ENCODE measurements at regions not wholly inside any gene's neighbourhood (a gene's known extent, or its start where the extent isn't known, plus 50 kb on each side); places are given as distances from the start of the nearest gene placed in this dataset.
"Not testable (repeated sequence)": the region's sequence is repeated elsewhere in the genome, so short reads cannot be mapped to it uniquely, and the experiment has no call there.

DNA sequence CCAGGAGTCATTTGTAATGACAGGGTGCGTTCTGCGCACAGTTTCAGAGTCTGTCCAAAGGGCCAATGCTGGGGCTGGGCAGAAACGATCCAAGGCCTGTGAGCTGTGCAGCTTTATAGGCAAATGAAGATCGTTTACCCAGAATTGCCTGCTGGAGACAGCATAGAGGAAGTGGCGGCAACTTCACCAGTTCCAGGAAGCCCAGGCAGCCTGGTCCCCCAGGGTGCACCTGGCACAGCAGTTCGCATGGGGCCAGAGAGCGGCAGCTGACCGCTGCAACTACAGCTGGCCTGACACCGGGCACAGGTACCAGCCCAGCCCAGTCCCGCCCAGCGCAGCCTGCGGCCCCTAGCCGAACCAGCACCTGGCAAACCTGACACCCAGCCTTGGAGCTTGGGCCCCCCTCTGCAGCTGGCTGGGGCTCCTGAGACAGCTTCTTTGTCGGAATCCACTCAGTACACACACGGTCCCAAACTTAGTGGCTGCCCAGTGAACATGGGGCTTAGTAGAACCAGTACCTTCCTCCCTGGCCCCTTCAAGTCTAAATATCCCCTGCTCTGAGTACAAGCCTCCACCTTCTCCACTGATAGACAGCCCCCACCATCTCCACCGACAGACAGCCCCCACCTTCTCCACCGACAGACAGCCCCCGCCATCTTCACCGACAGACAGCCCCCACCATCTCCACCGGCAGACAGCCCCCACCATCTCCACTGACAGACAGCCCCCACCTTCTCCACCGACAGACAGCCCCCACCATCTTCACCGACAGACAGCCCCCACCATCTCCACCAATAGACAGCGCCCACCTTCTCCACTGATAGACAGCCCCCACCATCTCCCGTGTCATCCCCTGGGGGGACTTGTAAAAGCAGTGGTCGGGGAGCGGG is 62.7 kb upstream of the SPN start:
- CTCF ChIA-PET; H3K4me3 ChIP-seq; H3K9me3 ChIP-seq; DNase-seq (ENCODE audit: low read depth in 1 of 2, low spot score in 1 of 2); FAIRE-seq; POLR2A ChIA-PET: not testable (repeated sequence)
- Histone ChIP-seq H3K4me2 (peak overlapping the region; percentile 34), H3K27ac (peak overlapping the region in 1 of 2 experiments; percentile 69; a peak in 3 of 6 replicates), H3K4me1 (peaks cover 78% of the 10 kb centered on the region)
- WGBS (ENCODE audit: missing lambda C conversion rate): 77% methylated on average over 19 of the region's 26 CpGs
- peak in 1 of 2 experiments; percentile 3; a peak in 1 of 6 replicates for ATAC-seq

DNA sequence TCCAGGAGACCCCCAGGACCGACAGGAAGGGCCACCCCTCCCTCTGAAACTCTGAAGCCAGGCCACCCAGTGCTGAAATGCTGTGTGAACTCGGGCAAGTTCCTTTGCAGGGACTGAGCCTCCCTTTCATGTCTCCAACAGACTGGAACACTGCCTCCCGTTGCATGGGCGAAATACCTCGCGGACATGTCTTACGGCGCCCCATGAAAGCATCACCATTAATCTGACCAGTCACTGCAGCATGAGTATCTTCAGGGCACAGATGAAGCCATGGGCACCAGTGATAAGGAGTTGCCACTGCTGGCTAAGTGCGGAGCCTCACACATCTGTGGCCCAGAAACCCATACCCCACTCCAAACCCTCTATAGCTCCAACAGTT is 60.8 kb upstream of the SPN start:
- 89% methylated on average over 8 of the region's 9 CpGs for WGBS (ENCODE audit: missing lambda C conversion rate)

DNA sequence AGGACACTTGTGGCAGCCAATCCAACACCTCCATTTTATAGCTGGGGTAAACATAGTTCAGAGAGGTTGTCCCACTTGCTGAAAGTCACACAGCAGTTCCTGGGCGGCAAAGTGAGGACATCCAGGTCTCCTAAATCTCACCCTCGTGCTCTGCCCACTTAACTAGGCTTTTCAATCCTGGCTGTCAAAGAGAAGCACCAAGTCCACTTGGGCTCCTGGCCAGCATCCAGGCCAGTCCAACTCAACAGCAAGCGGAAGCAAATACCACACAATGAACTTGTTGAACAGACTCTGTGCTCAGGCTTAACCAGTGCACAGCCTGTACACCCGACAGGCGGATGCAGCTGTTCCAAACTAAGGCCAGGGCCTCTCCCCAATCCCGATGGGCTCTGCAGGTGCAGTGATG is 60.4 kb upstream of the SPN start:
- DNase-seq (ENCODE audit: low read depth in 1 of 2, low spot score in 1 of 2); H3K4me2 ChIP-seq; H3K27ac ChIP-seq; H3K4me3 ChIP-seq; POLR2A ChIA-PET; H3K9me3 ChIP-seq; ATAC-seq; FAIRE-seq; CTCF ChIA-PET: not testable (repeated sequence)
- peaks cover 74% of the 10 kb centered on the region for H3K4me1 ChIP-seq
- WGBS (ENCODE audit: missing lambda C conversion rate): 84% methylated on average over 6 of the region's 6 CpGs
- peak; percentile 49; the same call in 1 of the 2 replicates for TF ChIP-seq CHD4 (IDR thresholded peaks at IDR 0.05; ENCODE audit: borderline replicate concordance)
- peak; percentile 89 for TF ChIP-seq ZFP36 (IDR thresholded peaks at IDR 0.05; ENCODE audit: borderline replicate concordance, partially characterized antibody)
- TF ChIP-seq KDM1A (IDR thresholded peaks at IDR 0.05; ENCODE audit: low read depth): peak; percentile 81; the same call in 1 of the 2 replicates

More for the DNA sequence above, 60.8 kb upstream of the SPN start:
- H3K4me3 ChIP-seq; H3K9me3 ChIP-seq; POLR2A ChIA-PET; CTCF ChIA-PET; DNase-seq (ENCODE audit: low read depth in 1 of 2, low spot score in 1 of 2); ATAC-seq; FAIRE-seq: not testable (repeated sequence)
- Histone ChIP-seq H3K4me2 (peak overlapping the region; percentile 2; the same call in 1 of the 3 replicates), H3K27ac (peak overlapping the region in 1 of 2 experiments; percentile 40; a peak in 1 of 6 replicates), H3K4me1 (peaks cover 75% of the 10 kb centered on the region)

DNA sequence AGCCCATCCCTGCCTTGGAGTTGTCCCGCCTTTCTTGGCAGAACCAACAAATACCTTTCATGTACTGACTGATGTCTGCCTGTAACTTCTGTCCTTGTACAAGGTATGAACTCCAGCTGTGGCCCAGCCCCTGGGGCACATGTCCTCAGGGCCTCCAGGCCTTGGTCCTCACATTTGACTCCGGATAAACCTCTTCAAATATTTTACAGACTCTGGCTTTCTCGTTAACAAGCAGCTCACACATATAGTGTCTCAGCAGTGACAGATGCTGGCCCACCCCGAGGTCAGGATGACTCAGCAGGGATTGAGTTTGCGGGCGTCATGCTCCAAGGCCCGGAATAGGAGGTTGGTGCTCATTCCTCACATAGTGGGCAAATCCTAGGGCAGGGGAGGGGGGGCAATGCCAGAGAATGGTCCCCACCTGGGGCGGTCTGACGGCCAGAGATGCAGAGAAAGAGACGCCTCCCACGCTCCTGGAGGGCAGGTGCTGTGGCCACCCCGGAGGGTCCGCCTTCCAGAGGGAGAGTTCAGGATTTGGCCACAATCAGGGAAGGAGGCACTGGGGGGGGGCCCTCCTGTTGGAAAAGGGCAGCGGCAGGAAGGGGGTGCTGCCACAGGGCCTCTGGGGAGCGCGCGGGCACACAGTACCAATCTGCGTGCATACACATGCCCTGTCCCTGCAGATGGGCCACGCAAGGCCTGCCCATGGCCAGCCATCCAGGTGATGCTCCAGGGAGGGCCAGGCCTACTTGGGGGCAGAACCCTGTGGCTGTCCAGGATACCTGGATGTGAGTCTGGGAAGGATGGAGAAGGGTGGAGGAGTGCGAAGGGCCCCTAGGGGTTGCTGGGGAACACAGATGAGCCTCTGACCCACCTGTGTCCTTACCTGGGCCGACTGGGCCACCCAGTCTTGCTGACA is 58.2 kb upstream of the SPN start:
- TF ChIP-seq NFE2L2 (conservative IDR thresholded peaks at IDR 0.05; ENCODE audit: low read length): peak; percentile 45; the same call in 1 of the 2 replicates
- H3K4me3 ChIP-seq; CTCF ChIA-PET; FAIRE-seq; H3K9me3 ChIP-seq; POLR2A ChIA-PET; TF ChIP-seq FOSL2 (IDR thresholded peaks at IDR 0.05): not testable (repeated sequence)
- TF ChIP-seq FOSL2 (CRISPR knock-in tag; IDR thresholded peaks at IDR 0.05): peak; percentile 56
- TF ChIP-seq MAFK (IDR thresholded peaks at IDR 0.05; ENCODE audit: partially characterized antibody): peak; percentile 92
- DNase-seq (ENCODE audit: low read depth in 1 of 2, low spot score in 1 of 2): peak; percentile 5 to 68
- peak overlapping the region; percentile 78 to 96 for H3K27ac ChIP-seq
- WGBS (ENCODE audit: missing lambda C conversion rate): 56% methylated on average over 19 of the region's 21 CpGs
- ATAC-seq: peak; percentile 59 to 68; a peak in 5 of 6 replicates
- H3K4me1 ChIP-seq: peaks cover 59% of the 10 kb centered on the region
- peak overlapping the region; percentile 63 for H3K4me2 ChIP-seq

DNA sequence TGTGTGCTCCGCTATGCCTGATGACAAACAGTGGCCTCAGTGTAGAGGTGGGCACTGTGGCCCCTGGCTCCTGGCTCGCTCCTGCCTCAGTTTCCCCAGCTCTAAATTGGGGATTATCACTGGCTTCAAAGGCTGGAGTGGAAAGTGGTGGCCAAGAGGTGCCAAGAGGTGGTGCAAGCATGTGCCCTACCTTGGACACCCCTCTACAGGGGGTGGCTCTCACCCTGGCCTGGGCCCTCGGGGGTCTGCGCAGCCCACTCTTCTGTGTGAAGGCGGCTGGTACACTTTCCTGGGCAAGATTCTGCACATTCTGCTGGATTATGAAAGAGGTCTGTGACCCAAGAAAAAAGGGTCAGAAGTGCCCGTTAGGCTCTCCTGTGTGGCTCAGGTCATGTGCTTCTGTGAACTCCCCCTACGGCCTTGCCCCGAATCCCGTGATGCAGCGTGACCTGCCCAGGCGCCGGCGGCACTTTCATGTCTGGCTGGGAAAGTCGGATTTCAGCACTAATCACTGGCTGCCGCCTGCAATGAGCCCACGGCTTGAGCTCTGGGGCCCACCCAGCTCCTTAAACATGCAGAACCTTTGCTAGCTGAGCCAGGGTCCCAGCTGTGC is 57.3 kb upstream of the SPN start:
- H3K4me3 ChIP-seq; POLR2A ChIA-PET; H3K9me3 ChIP-seq; CTCF ChIA-PET; DNase-seq (ENCODE audit: low read depth in 1 of 2, low spot score in 1 of 2); ATAC-seq; FAIRE-seq: not testable (repeated sequence)
- H3K4me1 ChIP-seq: peaks cover 51% of the 10 kb centered on the region
- WGBS (ENCODE audit: missing lambda C conversion rate): 90% methylated on average over 11 of the region's 16 CpGs
- peak overlapping the region; percentile 63 for H3K4me2 ChIP-seq
- H3K27ac ChIP-seq: peak overlapping the region; percentile 78 to 96

DNA sequence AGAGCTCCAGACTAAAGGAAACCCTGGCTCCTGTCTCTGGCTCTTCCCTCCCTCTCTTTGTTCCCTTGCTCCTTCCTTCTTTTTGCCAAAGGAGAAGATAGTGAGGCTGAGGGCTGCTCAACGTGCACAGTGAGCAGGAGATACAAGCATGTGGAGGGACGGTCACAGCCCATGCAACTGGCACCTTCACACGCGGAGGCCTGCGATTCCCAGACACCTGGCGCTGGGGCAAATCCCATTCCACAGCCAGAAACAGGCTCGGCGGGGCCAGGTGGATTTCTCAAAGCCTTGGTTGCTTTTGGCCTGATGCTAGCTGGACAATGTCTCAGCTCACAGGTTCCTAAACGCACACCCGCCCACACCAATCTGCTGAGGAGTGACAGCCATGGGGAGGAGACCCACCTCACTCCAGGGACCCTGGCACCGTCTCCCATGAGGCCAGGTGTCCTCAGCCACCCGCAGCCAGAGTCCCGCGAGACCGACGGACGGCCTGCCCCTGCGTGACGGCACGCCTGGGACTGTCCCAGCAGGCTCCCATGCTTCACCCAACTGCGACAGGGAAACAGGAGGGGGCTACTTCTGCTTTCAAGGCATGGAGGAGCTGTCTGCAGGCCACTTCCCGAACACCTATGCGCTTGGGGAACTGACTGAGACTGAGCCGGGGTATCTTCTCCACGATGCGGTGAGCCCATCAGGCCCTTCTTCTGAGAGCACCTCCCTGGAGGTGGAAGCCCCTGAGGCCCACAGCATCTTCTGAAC is 56.2 kb upstream of the SPN start:
- 90% methylated on average over 15 of the region's 26 CpGs for WGBS (ENCODE audit: missing lambda C conversion rate)
- FAIRE-seq, H3K4me2 ChIP-seq, H3K9me3 ChIP-seq, H3K4me3 ChIP-seq, POLR2A ChIA-PET, ATAC-seq: not testable (repeated sequence)
- peak in 1 of 2 experiments; percentile 0 for DNase-seq (ENCODE audit: low read depth in 1 of 2, low spot score in 1 of 2)
- CTCF ChIA-PET: interaction anchor here (1.6 kb wide), 1 partner anchor 85 kb away, joined by 3 read pairs; no protein-coding TSS in a partner anchor
- peak overlapping the region in 1 of 2 experiments; percentile 57; a peak in 1 of 6 replicates for H3K27ac ChIP-seq
- peaks cover 43% of the 10 kb centered on the region for H3K4me1 ChIP-seq

DNA sequence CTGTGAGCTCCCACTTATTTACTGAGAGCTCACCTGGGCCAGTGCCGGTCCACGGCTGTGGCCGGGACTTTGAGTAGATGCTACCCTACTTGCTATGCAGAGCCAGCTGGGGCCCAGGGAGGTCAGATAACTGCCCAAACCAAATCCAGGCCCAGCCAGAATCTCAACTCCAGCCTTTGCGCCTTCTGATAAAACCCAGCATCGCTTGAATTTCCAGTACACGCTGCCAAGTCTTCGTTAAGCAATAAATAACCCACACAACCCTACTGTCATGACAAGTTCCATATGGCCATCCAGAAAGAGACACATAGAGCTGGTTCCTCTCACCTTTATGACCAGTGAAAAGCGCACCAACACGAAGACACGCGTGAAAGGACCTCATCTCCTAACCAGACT is 55.6 kb upstream of the SPN start:
- H3K27ac ChIP-seq; H3K9me3 ChIP-seq; H3K4me2 ChIP-seq; DNase-seq (ENCODE audit: low read depth in 1 of 2, low spot score in 1 of 2); H3K4me3 ChIP-seq; ATAC-seq; FAIRE-seq; POLR2A ChIA-PET: not testable (repeated sequence)
- H3K4me1 ChIP-seq: peaks cover 37% of the 10 kb centered on the region
- CTCF ChIA-PET: interaction anchor here (1.6 kb wide), 1 partner anchor 84 kb away, joined by 3 read pairs; no protein-coding TSS in a partner anchor
- 97% methylated on average over 11 of the region's 11 CpGs for WGBS (ENCODE audit: missing lambda C conversion rate)

DNA sequence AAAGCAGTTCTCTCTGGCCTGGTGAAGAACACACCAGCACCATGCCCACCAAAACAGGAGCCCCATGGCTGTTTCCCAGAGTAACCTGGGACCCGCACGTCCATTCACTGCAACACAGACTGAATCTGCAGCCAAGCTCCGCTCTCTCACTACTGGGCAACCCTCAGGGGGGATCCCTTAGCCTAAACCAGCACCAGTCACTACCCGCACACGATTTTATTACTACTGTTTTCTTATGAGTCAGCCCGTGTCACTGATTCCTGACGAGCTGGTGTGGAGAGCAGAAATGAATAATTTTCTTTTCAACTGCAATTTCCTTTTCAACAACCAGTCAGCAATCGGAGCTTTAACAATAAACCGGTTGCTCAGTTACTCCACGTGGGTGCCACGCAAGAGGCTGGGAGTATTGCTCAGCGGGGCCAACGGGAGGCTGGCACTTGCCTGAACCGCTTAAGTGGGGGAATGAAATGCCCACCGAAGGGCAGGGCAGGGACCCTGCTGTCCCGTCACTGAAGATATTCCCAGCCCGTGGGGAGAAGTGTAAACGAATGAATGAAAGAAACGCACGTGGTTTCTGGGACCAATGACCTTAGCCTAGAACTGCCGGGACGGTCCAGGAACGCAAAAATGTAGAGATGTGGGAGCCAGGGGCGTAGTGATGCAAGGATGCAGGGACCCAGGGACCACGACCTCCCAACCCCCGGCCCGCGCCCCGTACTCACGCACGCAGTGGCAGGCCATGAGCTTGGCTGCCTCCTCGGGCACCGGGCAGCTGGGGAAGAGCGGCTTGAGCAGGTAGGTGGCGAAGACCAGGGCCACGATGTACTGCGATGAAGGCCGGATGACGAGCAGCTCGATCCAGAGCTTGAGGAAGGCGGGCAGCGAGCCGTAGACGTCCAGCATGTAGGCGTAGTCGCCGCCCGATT is 50.4 kb upstream of the SPN start:
- H3K9me3 ChIP-seq; DNase-seq (ENCODE audit: low read depth in 1 of 2, low spot score in 1 of 2); FAIRE-seq; POLR2A ChIA-PET; CTCF ChIA-PET: not testable (repeated sequence)
- Histone ChIP-seq H3K27ac (peak overlapping the region; percentile 89 to 92), H3K4me3 (peak overlapping the region; percentile 99), H3K4me2 (peak overlapping the region; percentile 91), H3K4me1 (peaks cover 17% of the 10 kb centered on the region)
- ATAC-seq: peak; percentile 21 to 23; a peak in 5 of 6 replicates
- 3% methylated on average over 33 of the region's 48 CpGs for WGBS (ENCODE audit: missing lambda C conversion rate)
